Trophoblast cell (in vitro differentiated cells and primary cell): ENCODE measurements at regions not wholly inside any gene's neighbourhood (a gene's known extent, or its start where the extent isn't known, plus 50 kb on each side); places are given as distances from the start of the nearest gene placed in this dataset.

Experiments
- DNase-seq, 2 donors: peaks; one replicate each; pipeline ENCODE4 v3.0.0-alpha.2; 2016
- H2AFZ ChIP-seq: 2 replicates; pipeline ENCODE4 v1.6.1; 2013; ENCODE audit warnings: low read length, moderate library complexity, mild to moderate bottlenecking; ENCODE audit not compliant: insufficient read depth, poor library complexity
- H2AK5ac ChIP-seq: 2 replicates; pipeline ENCODE4 v1.6.1; 2013; ENCODE audit warnings: mild to moderate bottlenecking, low read length
- H2BK120ac ChIP-seq: 2 replicates; pipeline ENCODE4 v1.6.1; 2013; ENCODE audit warnings: low read length, mild to moderate bottlenecking, moderate library complexity; ENCODE audit not compliant: insufficient read depth, poor library complexity
- H2BK12ac ChIP-seq: 2 replicates; pipeline ENCODE4 v1.6.1; 2013; ENCODE audit warnings: mild to moderate bottlenecking, low read length, moderate library complexity
- H2BK5ac ChIP-seq: 2 replicates; pipeline ENCODE4 v1.6.1; 2013; ENCODE audit warnings: low read length, low read depth, moderate library complexity, mild to moderate bottlenecking; ENCODE audit not compliant: poor library complexity
- H3K14ac ChIP-seq: 2 replicates; pipeline ENCODE4 v1.6.1; 2013; ENCODE audit warnings: mild to moderate bottlenecking, low read length
- H3K18ac ChIP-seq: 2 replicates; pipeline ENCODE4 v1.6.1; 2013; ENCODE audit warnings: mild to moderate bottlenecking, low read length
- H3K23ac ChIP-seq: 2 replicates; pipeline ENCODE4 v1.6.1; 2013; ENCODE audit warnings: low read length
- H3K27ac ChIP-seq: 2 replicates; pipeline ENCODE4 v1.5.1; 2013; ENCODE audit warnings: low read depth, mild to moderate bottlenecking, inconsistent platforms, low read length, moderate library complexity
- H3K27me3 ChIP-seq: 2 replicates; pipeline ENCODE4 v1.6.1; 2013; ENCODE audit warnings: inconsistent platforms, mild to moderate bottlenecking, low read length, moderate library complexity; ENCODE audit not compliant: insufficient read depth
- H3K36me3 ChIP-seq, 2 experiments: 1 replicate in 1 of 2; 2 replicates in 1 of 2; pipeline ENCODE4 v1.6.1; 2013; ENCODE audit warnings: low read length in 2 of 2, mild to moderate bottlenecking in 2 of 2, moderate library complexity in 1 of 2; ENCODE audit not compliant: insufficient read depth in 2 of 2, control insufficient read depth in 1 of 2
- H3K4ac ChIP-seq: 2 replicates; pipeline ENCODE4 v1.6.1; 2013; ENCODE audit warnings: low read depth, mild to moderate bottlenecking, low read length, moderate library complexity
- H3K4me1 ChIP-seq, 2 experiments: 1 replicate in 1 of 2; 2 replicates in 1 of 2; pipeline ENCODE4 v1.6.1; 2013; ENCODE audit warnings: low read length in 2 of 2, mild to moderate bottlenecking in 2 of 2, moderate library complexity in 1 of 2; ENCODE audit not compliant: insufficient read depth in 2 of 2, control insufficient read depth in 1 of 2
- H3K4me2 ChIP-seq: 2 replicates; pipeline ENCODE4 v1.6.1; 2013; ENCODE audit warnings: inconsistent platforms, mild to moderate bottlenecking, low read length, moderate library complexity
- H3K4me3 ChIP-seq: 2 replicates; pipeline ENCODE4 v1.5.1; 2013; ENCODE audit warnings: mild to moderate bottlenecking, low read depth, low read length, inconsistent platforms
- H3K79me1 ChIP-seq: one replicate; pipeline ENCODE4 v1.6.1; 2013; ENCODE audit warnings: low read length
- H3K79me2 ChIP-seq: 2 replicates; pipeline ENCODE4 v1.6.1; 2013; ENCODE audit warnings: low read length, mild to moderate bottlenecking; ENCODE audit not compliant: control insufficient read depth, insufficient read depth, poor library complexity
- H3K9ac ChIP-seq: 2 replicates; pipeline ENCODE4 v1.6.1; 2013; ENCODE audit warnings: mild to moderate bottlenecking, low read length
- H3K9me3 ChIP-seq: 2 replicates; pipeline ENCODE4 v1.6.1; 2013; ENCODE audit warnings: low read depth, mild to moderate bottlenecking, control low read depth, inconsistent platforms, low read length; ENCODE audit not compliant: insufficient read depth
- H4K12ac ChIP-seq: 2 replicates; pipeline ENCODE4 v1.6.1; 2013; ENCODE audit warnings: low read depth, mild to moderate bottlenecking, low read length, moderate library complexity
- H4K8ac ChIP-seq: 2 replicates; pipeline ENCODE4 v1.6.1; 2013; ENCODE audit warnings: low read depth, mild to moderate bottlenecking, low read length, moderate library complexity
- H4K91ac ChIP-seq: one replicate; pipeline ENCODE4 v1.6.1; 2013; ENCODE audit warnings: low read depth, mild to moderate bottlenecking, low read length, moderate library complexity
- whole genome bisulfite sequencing: extraction: QIAGEN DNeasy Blood & Tissue Kit; methylation state at CpG from one replicate; pipeline ENCODE4 v1.1.7; 2013; ENCODE audit warnings: missing lambda C conversion rate; ENCODE audit not compliant: insufficient read length, insufficient coverage; ENCODE audit errors: extremely low coverage; 5-methylcytosine and 5-hydroxymethylcytosine counted together

GRCh38 chr10:128866551-128866950 is 600.5 kb upstream of the MGMT start:
- WGBS, result no CpG with 5 or more reads among the region's 5 CpGs
- Histone ChIP-seq H3K27ac (no peak overlapping the region), H4K8ac (no peak overlapping the region), H3K79me1 (no peaks in the 10 kb centered on the region), H3K18ac (no peak overlapping the region), H3K4me2 (no peak overlapping the region), H3K4ac (no peak overlapping the region), H4K91ac (no peak overlapping the region), H3K27me3 (no peaks in the 10 kb centered on the region), H2BK120ac (no peak overlapping the region), H3K4me1 (no peaks in the 10 kb centered on the region), H3K9ac (no peak overlapping the region), H3K14ac (no peak overlapping the region), H2AFZ (no peak overlapping the region), H3K79me2 (no peaks in the 10 kb centered on the region), H3K4me3 (no peak overlapping the region), H2BK12ac (no peak overlapping the region), H2BK5ac (no peak overlapping the region), H2AK5ac (no peak overlapping the region), H3K23ac (no peak overlapping the region), H3K36me3 (no peaks in the 10 kb centered on the region), H3K9me3 (no peaks in the 10 kb centered on the region), H4K12ac (no peak overlapping the region)
- no peak for DNase-seq

DNA sequence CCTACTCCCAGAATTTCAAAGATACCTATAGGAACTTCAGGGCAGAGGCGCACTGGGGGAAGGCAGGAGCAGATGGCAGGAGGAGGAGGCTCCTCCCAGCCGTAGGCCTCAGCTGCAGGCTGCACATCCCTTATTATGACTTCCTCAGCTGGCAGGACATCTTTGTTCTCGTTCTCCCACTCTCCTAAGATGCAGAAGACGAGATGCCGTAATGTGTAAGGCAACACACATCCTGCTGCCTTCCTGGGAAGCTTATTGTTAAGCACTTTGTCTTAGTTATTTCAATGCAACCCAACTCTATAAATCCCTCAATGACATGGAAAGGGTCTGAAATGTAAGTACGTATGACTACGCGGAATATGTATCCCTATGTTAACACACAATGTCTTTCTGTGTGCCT is 599.8 kb upstream of the MGMT start:
- H3K9me3 ChIP-seq, result no peaks in the 10 kb centered on the region
- no peak overlapping the region for H3K4me2 ChIP-seq
- no peak overlapping the region for H2BK120ac ChIP-seq
- H4K12ac ChIP-seq, result no peak overlapping the region
- DNase-seq, result no peak
- H4K8ac ChIP-seq, result no peak overlapping the region
- H3K4me3 ChIP-seq, result no peak overlapping the region
- H2AK5ac ChIP-seq, result no peak overlapping the region
- no peak overlapping the region for H4K91ac ChIP-seq
- no peak overlapping the region for H2AFZ ChIP-seq
- H3K14ac ChIP-seq, result no peak overlapping the region
- H3K79me2 ChIP-seq, result no peaks in the 10 kb centered on the region
- H2BK12ac ChIP-seq, result no peak overlapping the region
- no peak overlapping the region for H3K23ac ChIP-seq
- H2BK5ac ChIP-seq, result no peak overlapping the region
- no peaks in the 10 kb centered on the region for H3K36me3 ChIP-seq
- no peaks in the 10 kb centered on the region for H3K79me1 ChIP-seq
- H3K4ac ChIP-seq, result no peak overlapping the region
- no peak overlapping the region for H3K9ac ChIP-seq
- whole genome bisulfite sequencing, result no CpG with 5 or more reads among the region's 8 CpGs
- H3K27ac ChIP-seq, result no peak overlapping the region
- H3K18ac ChIP-seq, result no peak overlapping the region
- H3K27me3 ChIP-seq, result no peaks in the 10 kb centered on the region
- no peaks in the 10 kb centered on the region for H3K4me1 ChIP-seq

DNA sequence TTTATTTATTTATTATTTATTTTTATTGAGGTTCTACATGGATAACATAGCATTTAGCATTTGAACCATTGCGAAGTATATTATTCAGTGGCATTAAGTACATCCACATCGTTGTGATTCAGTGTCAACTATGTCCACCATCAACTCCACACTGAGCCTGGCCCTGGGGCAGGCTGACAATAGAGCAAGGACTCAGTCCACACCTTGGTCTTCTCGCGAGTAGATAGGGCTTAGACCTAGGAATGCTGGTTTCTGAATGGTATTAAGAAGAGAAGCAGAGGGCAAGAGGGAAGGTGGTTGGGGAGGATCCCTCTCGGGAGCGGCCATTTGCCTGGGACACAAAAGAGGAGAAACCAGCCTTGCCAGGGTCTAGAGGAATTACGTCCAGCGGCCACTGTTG is 599.2 kb upstream of the MGMT start:
- no peak overlapping the region for H2BK120ac ChIP-seq
- WGBS, result no CpG with 5 or more reads among the region's 8 CpGs
- no peak overlapping the region for H3K14ac ChIP-seq
- H3K4me1 ChIP-seq, result no peaks in the 10 kb centered on the region
- no peak overlapping the region for H3K4ac ChIP-seq
- no peak overlapping the region for H3K4me2 ChIP-seq
- H3K79me1 ChIP-seq, result no peaks in the 10 kb centered on the region
- H3K23ac ChIP-seq, result no peak overlapping the region
- no peak overlapping the region for H4K91ac ChIP-seq
- no peak overlapping the region for H4K12ac ChIP-seq
- DNase-seq, result no peak
- H3K27ac ChIP-seq, result no peak overlapping the region
- H4K8ac ChIP-seq, result no peak overlapping the region
- H2AK5ac ChIP-seq, result no peak overlapping the region
- H3K79me2 ChIP-seq, result no peaks in the 10 kb centered on the region
- H3K27me3 ChIP-seq, result no peaks in the 10 kb centered on the region
- H3K18ac ChIP-seq, result no peak overlapping the region
- no peak overlapping the region for H2BK5ac ChIP-seq
- H3K9ac ChIP-seq, result no peak overlapping the region
- H3K4me3 ChIP-seq, result no peak overlapping the region
- no peak overlapping the region for H2BK12ac ChIP-seq
- no peaks in the 10 kb centered on the region for H3K9me3 ChIP-seq
- H2AFZ ChIP-seq, result no peak overlapping the region
- no peaks in the 10 kb centered on the region for H3K36me3 ChIP-seq

GRCh38 chr10:128868481-128868880 is 598.6 kb upstream of the MGMT start:
- no peak overlapping the region for H3K27ac ChIP-seq
- H3K23ac ChIP-seq, result no peak overlapping the region
- no peaks in the 10 kb centered on the region for H3K9me3 ChIP-seq
- no peak overlapping the region for H3K9ac ChIP-seq
- H3K4me2 ChIP-seq, result no peak overlapping the region
- no peak overlapping the region for H2BK5ac ChIP-seq
- H3K79me1 ChIP-seq, result no peaks in the 10 kb centered on the region
- no peak overlapping the region for H2BK12ac ChIP-seq
- no peak overlapping the region for H2AFZ ChIP-seq
- H2BK120ac ChIP-seq, result no peak overlapping the region
- H3K4ac ChIP-seq, result no peak overlapping the region
- no peaks in the 10 kb centered on the region for H3K36me3 ChIP-seq
- H2AK5ac ChIP-seq, result no peak overlapping the region
- H3K14ac ChIP-seq, result no peak overlapping the region
- no peak overlapping the region for H4K12ac ChIP-seq
- no peak overlapping the region for H3K4me3 ChIP-seq
- H3K4me1 ChIP-seq, result no peaks in the 10 kb centered on the region
- no peak for DNase-seq
- H4K8ac ChIP-seq, result no peak overlapping the region
- H3K27me3 ChIP-seq, result no peaks in the 10 kb centered on the region
- H4K91ac ChIP-seq, result no peak overlapping the region
- WGBS, result no CpG with 5 or more reads among the region's 3 CpGs
- H3K18ac ChIP-seq, result no peak overlapping the region
- no peaks in the 10 kb centered on the region for H3K79me2 ChIP-seq
